H1 (cell line): ENCODE measurements at regions not wholly inside any gene's neighbourhood (a gene's known extent, or its start where the extent isn't known, plus 50 kb on each side); places are given as distances from the start of the nearest gene placed in this dataset.

Experiments
- CTCF ChIA-PET: fragments of 300-600 bp; sonication (Branson Sonifier 250); formaldehyde crosslinking; loops from one replicate; lab custom pipeline; 2021; ENCODE audit not compliant: partially characterized antibody; lab: Charles Lee
- POLR2A ChIA-PET: fragments of 300-600 bp; sonication (Branson Sonifier 250); formaldehyde crosslinking; loops from one replicate; lab custom pipeline; 2021; ENCODE audit warnings: inconsistent platforms; ENCODE audit not compliant: partially characterized antibody; lab: Charles Lee
- DNase-seq, 2 experiments: peaks; one replicate each; pipeline versions ENCODE4 v3.0.0 to v3.0.0-alpha.2; 2010 to 2022; ENCODE audit warnings: low spot score in 2 of 2, low read depth in 1 of 2, mixed read lengths in 1 of 2
- FAIRE-seq: peaks from 2 replicates; lab custom pipeline; 2011; peaks lifted over from hg19 to GRCh38; lab: Jason Lieb, UNC
- H2AFZ ChIP-seq: 2 replicates; pipeline ENCODE4 v1.8.1; 2012; ENCODE audit warnings: low read length, inconsistent platforms
- H2AK5ac ChIP-seq: 2 replicates; pipeline ENCODE4 v1.6.1; 2013; ENCODE audit warnings: low read depth, low read length
- H2BK120ac ChIP-seq: replicated peaks from 2 replicates; pipeline ENCODE3; 2013; ENCODE audit warnings: low read depth, low read length, inconsistent platforms
- H2BK12ac ChIP-seq: 2 replicates; pipeline ENCODE4 v1.6.1; 2013; ENCODE audit warnings: low read depth, low read length
- H2BK15ac ChIP-seq: 2 replicates; pipeline ENCODE4 v1.6.1; 2013; ENCODE audit warnings: low read length
- H2BK20ac ChIP-seq: 2 replicates; pipeline ENCODE4 v1.6.1; 2013; ENCODE audit warnings: low read length
- H2BK5ac ChIP-seq: 2 replicates; pipeline ENCODE4 v1.6.1; 2013; ENCODE audit warnings: low read depth, low read length
- H3K14ac ChIP-seq: 2 replicates; pipeline ENCODE4 v1.6.1; 2013; ENCODE audit warnings: inconsistent platforms; ENCODE audit not compliant: insufficient read length
- H3K18ac ChIP-seq: 2 replicates; pipeline ENCODE4 v1.6.1; 2013; ENCODE audit warnings: low read length; ENCODE audit errors: extremely low read depth
- H3K23ac ChIP-seq: 2 replicates; pipeline ENCODE4 v1.6.1; 2013; ENCODE audit warnings: inconsistent platforms; ENCODE audit not compliant: insufficient read length
- H3K23me2 ChIP-seq: 2 replicates; pipeline ENCODE4 v1.6.1; 2013; ENCODE audit warnings: low read depth, low read length
- H3K27ac ChIP-seq: 2 replicates; pipeline ENCODE4 v1.6.1; 2011; ENCODE audit warnings: low read depth, low read length, inconsistent platforms
- H3K27me3 ChIP-seq, 4 experiments: replicated peaks in 1 of 4; 1 replicate in 1 of 4; 2 replicates in 3 of 4; pipeline versions ENCODE4 v1.6.1 to v1.8.1; 2011 to 2013; ENCODE audit warnings: low read length in 3 of 4, mild to moderate bottlenecking in 3 of 4, inconsistent platforms in 2 of 4, mixed read lengths in 2 of 4, moderate library complexity in 1 of 4; ENCODE audit not compliant: control insufficient read depth in 3 of 4, insufficient read depth in 3 of 4; ENCODE audit errors: extremely low read depth in 1 of 4
- H3K36me3 ChIP-seq, 4 experiments: 2 replicates each; pipeline versions ENCODE4 v1.6.1 to v1.8.1; 2011 to 2013; ENCODE audit warnings: mild to moderate bottlenecking in 4 of 4, low read length in 3 of 4, moderate library complexity in 2 of 4, control low read depth in 1 of 4, inconsistent platforms in 1 of 4; ENCODE audit not compliant: insufficient read depth in 4 of 4, control insufficient read depth in 2 of 4
- H3K4ac ChIP-seq: replicated peaks from 2 replicates; pipeline ENCODE3; 2013; ENCODE audit warnings: low read length, low read depth, mixed read lengths, inconsistent platforms; ENCODE audit not compliant: insufficient read length
- H3K4me1 ChIP-seq, 4 experiments: replicated peaks in 1 of 4; 1 replicate in 1 of 4; 2 replicates in 3 of 4; pipeline versions ENCODE4 v1.6.1 to v1.8.1; 2011 to 2013; ENCODE audit warnings: low read length in 3 of 4, inconsistent platforms in 2 of 4, mixed read lengths in 1 of 4; ENCODE audit not compliant: insufficient read depth in 4 of 4, control insufficient read depth in 3 of 4
- H3K4me2 ChIP-seq, 2 experiments: 2 replicates each; pipeline versions ENCODE4 v1.6.1 to v1.8.1; 2011 to 2013; ENCODE audit warnings: low read depth in 2 of 2, low read length in 2 of 2, control low read depth in 1 of 2, inconsistent platforms in 1 of 2, mild to moderate bottlenecking in 1 of 2; ENCODE audit not compliant: insufficient read depth in 1 of 2
- H3K4me3 ChIP-seq, 4 experiments: fragments of 200-600, 300-600 bp in 1 of 4; sonication (generic), shearing (Covaris generic), sonication (Bioruptor Twin) in 1 of 4; 2 replicates each; pipeline versions ENCODE4 v1.5.1 to v1.8.1; 2011 to 2016; ENCODE audit warnings: low read length in 4 of 4, low read depth in 3 of 4, control low read depth in 2 of 4, inconsistent platforms in 2 of 4, mild to moderate bottlenecking in 2 of 4, mixed read lengths in 1 of 4, moderate library complexity in 1 of 4; ENCODE audit not compliant: insufficient read depth in 2 of 4; ENCODE audit errors: extremely low read depth in 1 of 4
- H3K56ac ChIP-seq: replicated peaks from 2 replicates; pipeline ENCODE3; 2013; ENCODE audit warnings: low read depth, mild to moderate bottlenecking, mixed read lengths, low read length, inconsistent platforms; ENCODE audit not compliant: insufficient read length
- H3K79me1 ChIP-seq: 2 replicates; pipeline ENCODE4 v1.6.1; 2013; ENCODE audit warnings: low read depth, low read length, control low read depth
- H3K79me2 ChIP-seq, 2 experiments: 2 replicates each; pipeline versions ENCODE4 v1.6.1 to v1.8.1; 2012 to 2013; ENCODE audit warnings: low read length in 2 of 2, mild to moderate bottlenecking in 2 of 2, inconsistent platforms in 1 of 2; ENCODE audit not compliant: insufficient read depth in 2 of 2, control insufficient read depth in 1 of 2
- H3K9ac ChIP-seq, 4 experiments: replicated peaks in 1 of 4; 1 replicate in 1 of 4; 2 replicates in 3 of 4; pipeline versions ENCODE4 v1.6.1 to v1.8.1; 2011 to 2013; ENCODE audit warnings: low read depth in 3 of 4, low read length in 3 of 4, control low read depth in 2 of 4, mild to moderate bottlenecking in 2 of 4, moderate library complexity in 2 of 4, inconsistent platforms in 1 of 4; ENCODE audit errors: extremely low read depth in 1 of 4
- H3K9me3 ChIP-seq, 2 experiments: 2 replicates each; pipeline versions ENCODE4 v1.6.1 to v1.8.1; 2012 to 2013; ENCODE audit warnings: mild to moderate bottlenecking in 2 of 2, moderate library complexity in 2 of 2, control low read depth in 1 of 2, inconsistent platforms in 1 of 2, low read depth in 1 of 2, low read length in 1 of 2, mixed read lengths in 1 of 2; ENCODE audit not compliant: insufficient read depth in 2 of 2
- H4K20me1 ChIP-seq, 2 experiments: replicated peaks in 1 of 2; 2 replicates each; pipeline versions ENCODE3 to v1.8.1; 2011 to 2013; ENCODE audit warnings: inconsistent platforms in 2 of 2, low read length in 2 of 2, mild to moderate bottlenecking in 1 of 2; ENCODE audit not compliant: insufficient read depth in 2 of 2, control insufficient read depth in 1 of 2
- H4K5ac ChIP-seq: 2 replicates; pipeline ENCODE4 v1.6.1; 2013; ENCODE audit warnings: low read length, low read depth, mixed read lengths, inconsistent platforms; ENCODE audit not compliant: insufficient read length
- H4K8ac ChIP-seq: 2 replicates; pipeline ENCODE4 v1.8.0; 2013; ENCODE audit warnings: mild to moderate bottlenecking, moderate library complexity, low read length, inconsistent platforms; ENCODE audit not compliant: insufficient read depth; ENCODE audit errors: extremely low read depth
- H4K91ac ChIP-seq: replicated peaks from 2 replicates; pipeline ENCODE3; 2013; ENCODE audit warnings: low read length, mixed read lengths, inconsistent platforms; ENCODE audit not compliant: insufficient read length
- BCL11A ChIP-seq, 2 experiments: IDR thresholded peaks; one replicate each; pipeline ENCODE4 v1.6.1; 2011; ENCODE audit warnings: low read depth in 2 of 2, low read length in 2 of 2, mild to moderate bottlenecking in 2 of 2
- CBX5 ChIP-seq: fragments of 300-800, 300-1000 bp; sonication (generic); IDR thresholded peaks from 2 replicates; pipeline ENCODE4 v1.7.1; 2016; ENCODE audit warnings: antibody characterized with exemption, low read length, low read depth
- FOSL1 ChIP-seq: IDR thresholded peaks from 2 replicates; pipeline ENCODE4 v1.6.1; 2011; ENCODE audit warnings: mild to moderate bottlenecking, low read depth, low read length, moderate library complexity; ENCODE audit not compliant: insufficient read depth
- HDAC2 ChIP-seq, 2 experiments: fragments of 300-600 bp in 1 of 2; sonication (generic) in 1 of 2; IDR thresholded peaks; 2 replicates each; pipeline ENCODE4 v1.6.1; 2011 to 2012; ENCODE audit warnings: low read depth in 2 of 2, low read length in 2 of 2, mild to moderate bottlenecking in 2 of 2, moderate library complexity in 2 of 2, borderline replicate concordance in 1 of 2, inconsistent platforms in 1 of 2
- KDM4A ChIP-seq: IDR thresholded peaks from one replicate; pipeline ENCODE4 v1.7.1; 2012; ENCODE audit warnings: low read depth, mild to moderate bottlenecking, moderate library complexity, low read length, inconsistent platforms; ENCODE audit not compliant: severe bottlenecking
- MAFK ChIP-seq: IDR thresholded peaks from 2 replicates; pipeline ENCODE4 v1.6.1; 2012; ENCODE audit warnings: low read depth, mild to moderate bottlenecking, improper control_type of control experiment, low read length
- NRF1 ChIP-seq: IDR thresholded peaks from 2 replicates; pipeline ENCODE4 v1.6.1; 2011; ENCODE audit warnings: mild to moderate bottlenecking, low read depth, low read length, improper control_type of control experiment
- POLR2A ChIP-seq, 2 experiments: IDR thresholded peaks; 1 replicate in 1 of 2; 2 replicates in 1 of 2; pipeline ENCODE4 v1.6.1; 2011; ENCODE audit warnings: low read depth in 2 of 2, low read length in 2 of 2, mild to moderate bottlenecking in 2 of 2; ENCODE audit errors: control extremely low read depth in 1 of 2
- POU5F1 ChIP-seq: IDR thresholded peaks from 2 replicates; pipeline ENCODE4 v1.6.1; 2011; ENCODE audit warnings: low read depth, mild to moderate bottlenecking, low read length, moderate library complexity
- SAP30 ChIP-seq: fragments of 300-600 bp; sonication (generic); IDR thresholded peaks from 2 replicates; pipeline ENCODE4 v1.7.1; 2012; ENCODE audit warnings: low read length, moderate library complexity, mild to moderate bottlenecking, inconsistent platforms; ENCODE audit not compliant: insufficient read depth, insufficient replicate concordance
- SIX5 ChIP-seq: IDR thresholded peaks from 2 replicates; pipeline ENCODE4 v1.6.1; 2011; ENCODE audit warnings: mild to moderate bottlenecking, low read depth, low read length
- TAF1 ChIP-seq: IDR thresholded peaks from 2 replicates; pipeline ENCODE4 v1.6.1; 2011; ENCODE audit warnings: mild to moderate bottlenecking, low read depth, low read length
- TCF12 ChIP-seq: IDR thresholded peaks from 2 replicates; pipeline ENCODE4 v1.6.1; 2011; ENCODE audit warnings: low read depth, mild to moderate bottlenecking, low read length
- YY1 ChIP-seq: IDR thresholded peaks from 2 replicates; pipeline ENCODE4 v1.6.1; 2011; ENCODE audit warnings: low read depth, mild to moderate bottlenecking, low read length
- ZNF274 ChIP-seq: IDR thresholded peaks from 2 replicates; pipeline ENCODE4 v1.7.0; 2012; ENCODE audit warnings: low read length, borderline replicate concordance; ENCODE audit errors: extremely low read depth

DNA sequence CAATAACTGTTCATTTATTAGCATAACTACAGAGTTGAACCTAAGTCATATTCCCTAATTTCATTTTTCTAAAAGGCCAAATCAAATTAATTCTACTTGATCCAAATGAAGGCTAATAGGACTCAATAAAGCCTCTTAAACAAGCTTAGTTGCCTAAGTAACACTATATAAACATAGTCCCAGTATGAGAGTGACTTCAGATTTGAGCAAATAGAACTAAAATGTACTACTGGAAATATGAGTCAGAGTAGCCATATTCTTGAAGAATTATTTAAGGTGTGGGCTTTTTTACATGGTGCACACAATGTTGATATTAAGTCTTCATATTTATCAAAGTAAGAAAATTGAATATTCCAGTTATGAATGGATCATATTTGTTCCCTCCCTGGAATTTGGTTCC, 872.3 kb downstream of the MAT2B start:
- H3K23ac ChIP-seq = no peak overlapping the region
- no peaks in the 10 kb centered on the region for H3K27me3 ChIP-seq
- H2BK12ac ChIP-seq = no peak overlapping the region
- H2BK5ac ChIP-seq = no peak overlapping the region
- H4K5ac ChIP-seq = no peak overlapping the region
- no peak overlapping the region for H3K14ac ChIP-seq
- H3K36me3 ChIP-seq = no peaks in the 10 kb centered on the region
- TF ChIP-seq KDM4A (no peak), CBX5 (no peak), SAP30 (no peak), TAF1 (no peak), HDAC2 (IDR thresholded peaks at IDR 0.05; ENCODE audit: borderline replicate concordance in 1 of 2, low read depth in 2 of 2, low read length in 2 of 2) (no peak), TCF12 (no peak), NRF1 (no peak), SIX5 (no peak), MAFK (no peak), BCL11A (IDR thresholded peaks at IDR 0.05; ENCODE audit: low read depth in 2 of 2, low read length in 2 of 2) (no peak), ZNF274 (no peak), YY1 (no peak), FOSL1 (no peak), POU5F1 (no peak), POLR2A (IDR thresholded peaks at IDR 0.05; ENCODE audit: control extremely low read depth in 1 of 2, low read depth in 2 of 2, low read length in 2 of 2) (no peak)
- no peak overlapping the region for H2AFZ ChIP-seq
- no peaks in the 10 kb centered on the region for H3K79me2 ChIP-seq
- POLR2A ChIA-PET = no interaction called here
- 0 out of 4 replicates have a peak, but pooled peaks cover 0 to 3% of the 10 kb centered on the region in 2 experiments for H3K9me3 ChIP-seq
- no peak overlapping the region for H2AK5ac ChIP-seq
- no peak for DNase-seq
- no peaks in the 10 kb centered on the region for H3K4me1 ChIP-seq
- H3K4me2 ChIP-seq = no peak overlapping the region
- H3K4me3 ChIP-seq = no peak overlapping the region
- H3K9ac ChIP-seq = no peak overlapping the region
- H3K4ac ChIP-seq = no peak overlapping the region
- H2BK120ac ChIP-seq = no peak overlapping the region
- H4K20me1 ChIP-seq = no peaks in the 10 kb centered on the region
- no peaks in the 10 kb centered on the region for H3K23me2 ChIP-seq
- H2BK15ac ChIP-seq = no peak overlapping the region
- CTCF ChIA-PET = interaction anchor here (1.0 kb wide), 1 partner anchor 31 kb away, joined by 3 read pairs; no protein-coding TSS in a partner anchor
- H4K8ac ChIP-seq = no peak overlapping the region
- no peaks in the 10 kb centered on the region for H3K79me1 ChIP-seq
- no peak overlapping the region for H3K56ac ChIP-seq
- no peak overlapping the region for H3K18ac ChIP-seq
- H2BK20ac ChIP-seq = no peak overlapping the region
- H3K27ac ChIP-seq = no peak overlapping the region
- no peak overlapping the region for H4K91ac ChIP-seq
- no peak for FAIRE-seq
